ENCODE measurements at regions not wholly inside any gene's neighbourhood (a gene's known extent, or its start where the extent isn't known, plus 50 kb on each side); places are given as distances from the start of the nearest gene placed in this dataset.

DNA sequence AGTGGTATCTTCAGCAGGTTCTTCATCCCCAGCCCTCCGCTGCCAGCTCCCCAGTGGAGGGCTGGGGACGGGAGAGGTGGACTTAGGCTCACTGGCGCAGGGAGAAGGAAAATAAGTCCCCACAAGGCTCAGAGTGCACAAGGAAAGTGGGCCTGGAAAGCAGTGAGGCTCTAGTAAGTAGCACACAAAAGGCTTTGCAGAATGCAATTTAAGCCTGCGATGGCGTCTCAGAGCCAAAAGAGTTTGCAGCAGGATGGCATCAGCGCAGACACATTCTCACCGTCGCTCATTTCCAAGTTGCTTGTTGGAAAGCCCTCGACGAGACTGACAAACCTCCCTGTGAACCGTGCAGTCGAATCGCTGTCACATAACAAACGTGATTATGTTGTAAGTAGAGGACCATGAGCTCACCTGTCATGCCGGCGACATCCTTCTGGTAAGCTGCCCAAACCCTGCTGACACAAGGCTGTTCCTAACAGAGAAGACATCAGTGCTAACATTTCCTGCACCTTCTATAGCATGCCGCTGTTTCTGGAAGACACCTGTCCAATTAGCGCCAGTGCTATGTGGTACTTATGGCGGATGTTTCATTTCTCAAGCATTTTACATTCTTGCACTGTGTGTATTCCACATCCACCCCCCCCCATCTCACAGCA lies 98.3 kb upstream of the NPVF start:
- Histone ChIP-seq H3K9me3 (no peaks in the 10 kb centered on the region), H3K4me1 (peaks cover 15% of the 10 kb centered on the region), H3K27ac (no peak overlapping the region), H3K27me3 (no peaks in the 10 kb centered on the region), H3K4me3 (no peak overlapping the region), H3K36me3 (replicated peaks in 1 of 2; ENCODE audit: insufficient read depth in 1 of 2, low read depth in 2 of 2) (no peaks in the 10 kb centered on the region)
- ATAC-seq, result no peak
- WGBS, 2 donors, result 90 to 94% methylated on average over 19 of the region's 19 CpGs
- TF ChIP-seq POLR2A (IDR thresholded peaks at IDR 0.05), result no peak
- TF ChIP-seq, protein P1, sequence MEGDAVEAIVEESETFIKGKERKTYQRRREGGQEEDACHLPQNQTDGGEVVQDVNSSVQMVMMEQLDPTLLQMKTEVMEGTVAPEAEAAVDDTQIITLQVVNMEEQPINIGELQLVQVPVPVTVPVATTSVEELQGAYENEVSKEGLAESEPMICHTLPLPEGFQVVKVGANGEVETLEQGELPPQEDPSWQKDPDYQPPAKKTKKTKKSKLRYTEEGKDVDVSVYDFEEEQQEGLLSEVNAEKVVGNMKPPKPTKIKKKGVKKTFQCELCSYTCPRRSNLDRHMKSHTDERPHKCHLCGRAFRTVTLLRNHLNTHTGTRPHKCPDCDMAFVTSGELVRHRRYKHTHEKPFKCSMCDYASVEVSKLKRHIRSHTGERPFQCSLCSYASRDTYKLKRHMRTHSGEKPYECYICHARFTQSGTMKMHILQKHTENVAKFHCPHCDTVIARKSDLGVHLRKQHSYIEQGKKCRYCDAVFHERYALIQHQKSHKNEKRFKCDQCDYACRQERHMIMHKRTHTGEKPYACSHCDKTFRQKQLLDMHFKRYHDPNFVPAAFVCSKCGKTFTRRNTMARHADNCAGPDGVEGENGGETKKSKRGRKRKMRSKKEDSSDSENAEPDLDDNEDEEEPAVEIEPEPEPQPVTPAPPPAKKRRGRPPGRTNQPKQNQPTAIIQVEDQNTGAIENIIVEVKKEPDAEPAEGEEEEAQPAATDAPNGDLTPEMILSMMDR (IDR thresholded peaks at IDR 0.05), result no peak
- intact Hi-C loops (cut with DNase I), result no loop called here
- DNase-seq, result no peak

DNA sequence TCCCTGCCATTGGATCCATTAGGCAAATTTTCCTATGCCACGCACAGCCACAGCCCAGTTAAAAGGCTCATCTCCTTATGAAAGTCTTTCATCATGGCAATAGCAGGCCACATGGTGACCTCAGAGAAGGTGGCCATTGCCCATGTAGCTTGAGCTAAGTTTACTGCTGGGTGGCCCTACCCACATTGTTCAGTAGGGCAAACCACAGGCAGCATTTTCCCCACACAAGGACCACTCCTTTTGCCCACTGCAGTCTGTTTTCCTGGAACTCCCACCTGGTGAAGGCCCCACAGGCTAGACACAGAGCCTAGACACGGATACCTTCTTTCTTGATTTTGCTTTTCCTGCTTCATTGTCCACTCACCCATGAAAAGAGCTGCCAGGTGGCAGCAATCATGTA lies 101.5 kb upstream of the NPVF start:
- H3K9me3 ChIP-seq, result no peaks in the 10 kb centered on the region
- no peak for ATAC-seq
- H3K27ac ChIP-seq, result no peak overlapping the region
- TF ChIP-seq, protein P1 (IDR thresholded peaks at IDR 0.05), result no peak
- no peak for TF ChIP-seq POLR2A (IDR thresholded peaks at IDR 0.05)
- WGBS, 2 donors, result 80 to 97% methylated on average over 2 of the region's 2 CpGs
- H3K4me1 ChIP-seq, result peaks cover 8% of the 10 kb centered on the region
- no peaks in the 10 kb centered on the region for H3K36me3 ChIP-seq (replicated peaks in 1 of 2; ENCODE audit: insufficient read depth in 1 of 2, low read depth in 2 of 2)
- intact Hi-C loops (cut with DNase I), result no loop called here
- no peak overlapping the region for H3K4me3 ChIP-seq
- DNase-seq, result no peak
- H3K27me3 ChIP-seq, result no peaks in the 10 kb centered on the region

DNA sequence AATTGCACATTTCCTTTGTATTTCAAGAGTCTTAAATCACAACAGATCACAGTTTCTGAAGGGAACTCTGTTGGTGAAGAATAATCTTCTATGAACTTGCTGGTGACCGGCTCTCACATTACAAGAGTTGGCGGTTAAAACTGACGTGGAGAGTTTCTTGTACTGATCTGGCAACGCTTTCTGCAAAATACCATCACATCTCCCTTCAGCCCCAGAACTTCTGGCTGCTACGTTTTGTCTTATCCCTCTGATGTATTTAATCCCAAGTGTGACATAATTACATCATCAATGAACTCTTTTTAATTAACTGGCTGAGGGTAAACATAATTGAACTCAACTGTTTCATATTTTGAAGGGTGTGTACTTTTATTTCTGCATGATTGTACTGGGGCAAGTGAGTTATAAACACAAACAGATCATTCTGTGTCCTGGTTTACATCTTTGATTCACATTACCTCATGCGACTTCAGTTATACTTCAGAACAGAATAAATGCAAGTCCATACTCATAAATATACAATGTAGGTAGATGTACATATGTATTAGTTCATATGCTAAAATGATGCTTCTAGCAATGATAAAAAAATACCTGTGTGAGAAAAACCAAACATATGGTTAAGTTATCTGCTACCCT lies 105.1 kb upstream of the NPVF start:
- Histone ChIP-seq H3K27me3 (no peaks in the 10 kb centered on the region), H3K4me1 (no peaks in the 10 kb centered on the region), H3K36me3 (replicated peaks in 1 of 2; ENCODE audit: insufficient read depth in 1 of 2, low read depth in 2 of 2) (no peaks in the 10 kb centered on the region), H3K9me3 (no peaks in the 10 kb centered on the region), H3K4me3 (no peak overlapping the region), H3K27ac (no peak overlapping the region)
- intact Hi-C loops (cut with DNase I), result no loop called here
- ATAC-seq (no peak), DNase-seq (no peak)
- no peak for TF ChIP-seq POLR2A (IDR thresholded peaks at IDR 0.05)
- TF ChIP-seq, protein P1 (IDR thresholded peaks at IDR 0.05), result no peak
- WGBS, 2 donors, result 88 to 95% methylated on average over 6 of the region's 6 CpGs

DNA sequence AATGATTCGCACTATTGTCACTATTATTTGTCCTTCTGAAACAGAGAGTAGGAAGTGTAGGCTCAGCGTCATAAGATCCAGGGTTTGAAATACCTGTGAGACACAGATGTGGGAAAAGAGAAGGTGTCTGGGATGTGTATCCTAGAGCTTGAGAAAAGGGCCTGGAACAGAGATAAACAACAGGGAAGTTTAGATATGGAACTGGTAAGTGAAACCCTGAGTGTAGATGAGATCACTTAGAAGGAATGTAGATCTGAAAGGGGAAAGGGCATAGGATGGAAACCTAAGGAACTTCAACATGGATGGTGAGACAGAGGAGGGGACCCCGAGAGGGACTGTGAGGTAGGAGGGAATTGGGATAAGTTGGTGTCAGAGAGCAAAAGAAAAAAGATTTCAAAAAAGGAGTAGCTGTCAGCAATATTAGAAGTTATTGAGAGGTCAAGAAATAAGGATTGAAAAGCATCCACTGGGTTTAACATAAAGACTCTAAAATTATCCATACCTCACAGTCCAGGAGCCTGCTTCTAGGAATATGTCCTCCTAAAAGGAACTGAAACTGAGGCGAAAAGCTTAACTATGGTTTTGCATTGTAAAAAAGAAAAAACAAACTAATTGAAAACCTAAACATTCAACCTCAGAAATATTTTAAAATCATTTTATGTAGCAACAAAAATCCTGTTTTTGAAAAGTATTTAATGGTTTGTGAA lies 119.2 kb upstream of the NPVF start:
- Histone ChIP-seq H3K9me3 (no peaks in the 10 kb centered on the region), H3K4me3 (no peak overlapping the region), H3K4me1 (no peaks in the 10 kb centered on the region), H3K27me3 (no peaks in the 10 kb centered on the region), H3K27ac (no peak overlapping the region), H3K36me3 (replicated peaks in 1 of 2; ENCODE audit: insufficient read depth in 1 of 2, low read depth in 2 of 2) (no peaks in the 10 kb centered on the region)
- ATAC-seq (no peak), DNase-seq (no peak)
- TF ChIP-seq, protein P1 (IDR thresholded peaks at IDR 0.05), result no peak
- WGBS, 2 donors, result 73 to 85% methylated on average over 4 of the region's 4 CpGs
- intact Hi-C loops (cut with DNase I), result no loop called here
